HG03095 (cell line): ENCODE measurements at regions not wholly inside any gene's neighbourhood (a gene's known extent, or its start where the extent isn't known, plus 50 kb on each side); places are given as distances from the start of the nearest gene placed in this dataset.

ENCODE experiments used
- ATAC-seq: cut with Tn5 transposase; IDR thresholded peaks from one replicate; pipeline ENCODE4 v1.9.1; 2021; ENCODE audit warnings: moderate library complexity; ENCODE audit not compliant: unreplicated experiment

GRCh38 chr6:80667006-80667405, 560.5 kb downstream of the BCKDHB start:
- ATAC-seq = no peak

GRCh38 chr6:80658926-80659325, 552.5 kb downstream of the BCKDHB start:
- no peak for ATAC-seq

GRCh38 chr6:80647156-80647555, 540.7 kb downstream of the BCKDHB start:
- ATAC-seq = no peak

GRCh38 chr6:80643881-80644280, 537.4 kb downstream of the BCKDHB start:
- no peak for ATAC-seq

- ATAC-seq = no peak
Observed at GRCh38 chr6:80642452-80642851, 536.0 kb downstream of the BCKDHB start.

- no peak for ATAC-seq
Observed at GRCh38 chr6:80641591-80641990, 535.1 kb downstream of the BCKDHB start.

- no peak for ATAC-seq
Observed at GRCh38 chr6:80640176-80640575, 533.7 kb downstream of the BCKDHB start.

- ATAC-seq = no peak
Observed at GRCh38 chr6:80639181-80639629, 532.7 kb downstream of the BCKDHB start.

GRCh38 chr6:80638213-80639055, 532.0 kb downstream of the BCKDHB start:
- peak; percentile 83 for ATAC-seq

GRCh38 chr6:80637312-80637711, 530.8 kb downstream of the BCKDHB start:
- ATAC-seq = no peak

GRCh38 chr6:80636689-80637088, 530.2 kb downstream of the BCKDHB start:
- no peak for ATAC-seq

- ATAC-seq = no peak
Observed at GRCh38 chr6:80633412-80633811, 526.9 kb downstream of the BCKDHB start.

- no peak for ATAC-seq
Observed at GRCh38 chr6:80625405-80625804, 518.9 kb downstream of the BCKDHB start.

GRCh38 chr6:80623066-80623815, 516.8 kb downstream of the BCKDHB start:
- no peak for ATAC-seq

- ATAC-seq = no peak
Observed at GRCh38 chr6:80622641-80623040, 516.2 kb downstream of the BCKDHB start.

GRCh38 chr6:80618953-80619352, 512.5 kb downstream of the BCKDHB start:
- no peak for ATAC-seq

- no peak for ATAC-seq
Observed at GRCh38 chr6:80610846-80611245, 504.4 kb downstream of the BCKDHB start.

- no peak for ATAC-seq
Observed at GRCh38 chr6:80608881-80609280, 502.4 kb downstream of the BCKDHB start.

GRCh38 chr6:80607811-80608391, 501.4 kb downstream of the BCKDHB start:
- no peak for ATAC-seq

GRCh38 chr6:80605165-80605989, 498.9 kb downstream of the BCKDHB start:
- ATAC-seq = no peak

- no peak for ATAC-seq
Observed at GRCh38 chr6:80603679-80604078, 497.2 kb downstream of the BCKDHB start.
